Tibial nerve (tissue), 4 donors: ENCODE measurements at regions not wholly inside any gene's neighbourhood (a gene's known extent, or its start where the extent isn't known, plus 50 kb on each side); places are given as distances from the start of the nearest gene placed in this dataset.

Experiments
- EP300 ChIP-seq, 2 donors: sonication (generic); formaldehyde crosslinking; IDR thresholded peaks; one replicate each; pipeline ENCODE4 v1.6.1; 2017; ENCODE audit warnings: antibody characterized with exemption in 2 of 2, mild to moderate bottlenecking in 1 of 2
- TF ChIP-seq, protein P1 (sequence below), 5 experiments: fragments of 200-600 bp in 3 of 5; fragments of 450-650 bp in 2 of 5; sonication (generic) in 3 of 5; IDR thresholded peaks; one replicate each; pipeline ENCODE4 v1.5.1; 2016 to 2019; ENCODE audit warnings: antibody characterized with exemption in 5 of 5, mild to moderate bottlenecking in 3 of 5, moderate library complexity in 2 of 5

DNA sequence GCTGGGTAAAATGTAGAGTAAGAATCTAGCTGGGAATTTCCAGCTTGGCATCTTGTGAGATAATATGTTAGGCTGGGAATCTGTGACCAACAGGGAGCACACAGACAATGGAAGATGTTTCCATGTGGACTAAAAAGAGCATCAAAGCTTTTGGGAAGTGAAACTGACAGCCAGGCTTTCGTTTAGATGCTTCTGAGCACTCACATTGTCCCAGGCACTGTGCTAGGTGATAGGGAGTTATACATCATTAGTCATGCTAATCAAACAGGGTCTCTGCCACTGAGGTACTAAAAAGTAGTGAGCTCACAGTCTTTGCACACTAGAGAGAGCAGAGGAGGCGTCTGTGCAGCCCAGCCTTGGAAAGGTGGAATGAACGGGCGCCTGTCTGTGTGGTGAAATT lies 101.9 kb upstream of the SCOC start:
- TF ChIP-seq EP300 (IDR thresholded peaks at IDR 0.05), result no peak
- TF ChIP-seq, protein P1, sequence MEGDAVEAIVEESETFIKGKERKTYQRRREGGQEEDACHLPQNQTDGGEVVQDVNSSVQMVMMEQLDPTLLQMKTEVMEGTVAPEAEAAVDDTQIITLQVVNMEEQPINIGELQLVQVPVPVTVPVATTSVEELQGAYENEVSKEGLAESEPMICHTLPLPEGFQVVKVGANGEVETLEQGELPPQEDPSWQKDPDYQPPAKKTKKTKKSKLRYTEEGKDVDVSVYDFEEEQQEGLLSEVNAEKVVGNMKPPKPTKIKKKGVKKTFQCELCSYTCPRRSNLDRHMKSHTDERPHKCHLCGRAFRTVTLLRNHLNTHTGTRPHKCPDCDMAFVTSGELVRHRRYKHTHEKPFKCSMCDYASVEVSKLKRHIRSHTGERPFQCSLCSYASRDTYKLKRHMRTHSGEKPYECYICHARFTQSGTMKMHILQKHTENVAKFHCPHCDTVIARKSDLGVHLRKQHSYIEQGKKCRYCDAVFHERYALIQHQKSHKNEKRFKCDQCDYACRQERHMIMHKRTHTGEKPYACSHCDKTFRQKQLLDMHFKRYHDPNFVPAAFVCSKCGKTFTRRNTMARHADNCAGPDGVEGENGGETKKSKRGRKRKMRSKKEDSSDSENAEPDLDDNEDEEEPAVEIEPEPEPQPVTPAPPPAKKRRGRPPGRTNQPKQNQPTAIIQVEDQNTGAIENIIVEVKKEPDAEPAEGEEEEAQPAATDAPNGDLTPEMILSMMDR (IDR thresholded peaks at IDR 0.05), result no peak
